Endometrium (tissue), 2 donors: ENCODE measurements at regions not wholly inside any gene's neighbourhood (a gene's known extent, or its start where the extent isn't known, plus 50 kb on each side); places are given as distances from the start of the nearest gene placed in this dataset.
A peak's percentile ranks its signal among the peaks of the same experiment; 100 is the strongest.
"Not testable (repeated sequence)": the region's sequence is repeated elsewhere in the genome, so short reads cannot be mapped to it uniquely, and the experiment has no call there.

Source experiments
- FAIRE-seq: peaks from 2 replicates; lab custom pipeline; 2012; peaks lifted over from hg19 to GRCh38; lab: Jason Lieb, UNC
- donor health status: control.
- donor health status: control.

- FAIRE-seq = peak; percentile 90
Measured at GRCh38 chr5:99060306-99061261, 131.8 kb upstream of the CHD1 start.

GRCh38 chr5:99059685-99060084 lies 130.9 kb upstream of the CHD1 start:
- no peak for FAIRE-seq

- FAIRE-seq = no peak
Measured at GRCh38 chr5:99058466-99058865, 129.7 kb upstream of the CHD1 start.

GRCh38 chr5:99054972-99055371 lies 126.2 kb upstream of the CHD1 start:
- no peak for FAIRE-seq

- FAIRE-seq = no peak
Measured at GRCh38 chr5:99045871-99046270, 117.1 kb upstream of the CHD1 start.

- not testable (repeated sequence) for FAIRE-seq
Measured at GRCh38 chr5:99043257-99043656, 114.5 kb upstream of the CHD1 start.

GRCh38 chr5:99037668-99038067 lies 108.9 kb upstream of the CHD1 start:
- FAIRE-seq = no peak

- FAIRE-seq = no peak
Measured at GRCh38 chr5:99035942-99036341, 107.1 kb upstream of the CHD1 start.

- FAIRE-seq = no peak
Measured at GRCh38 chr5:99034336-99034735, 105.5 kb upstream of the CHD1 start.

GRCh38 chr5:99033014-99033900 lies 104.5 kb upstream of the CHD1 start:
- no peak for FAIRE-seq

- peak; percentile 69 for FAIRE-seq
Measured at GRCh38 chr5:99032234-99033013, 103.6 kb upstream of the CHD1 start.

- no peak for FAIRE-seq
Measured at GRCh38 chr5:99030906-99031440, 102.2 kb upstream of the CHD1 start.

GRCh38 chr5:99029172-99029571 lies 100.4 kb upstream of the CHD1 start:
- FAIRE-seq = no peak

GRCh38 chr5:99028170-99028569 lies 99.4 kb upstream of the CHD1 start:
- not testable (repeated sequence) for FAIRE-seq

- peak; percentile 83 for FAIRE-seq
Measured at GRCh38 chr5:99025298-99026045, 96.7 kb upstream of the CHD1 start.

GRCh38 chr5:99023330-99023729 lies 94.5 kb upstream of the CHD1 start:
- no peak for FAIRE-seq

GRCh38 chr5:99022250-99022649 lies 93.4 kb upstream of the CHD1 start:
- FAIRE-seq = no peak

GRCh38 chr5:99020698-99021048 lies 91.9 kb upstream of the CHD1 start:
- FAIRE-seq = no peak

- FAIRE-seq = peak; percentile 99
Measured at GRCh38 chr5:99019812-99020697, 91.2 kb upstream of the CHD1 start.

GRCh38 chr5:99019254-99019653 lies 90.4 kb upstream of the CHD1 start:
- no peak for FAIRE-seq
